AG04450 (cell line): ENCODE measurements at regions not wholly inside any gene's neighbourhood (a gene's known extent, or its start where the extent isn't known, plus 50 kb on each side); places are given as distances from the start of the nearest gene placed in this dataset.

Source experiments
- CTCF ChIA-PET: fragments of 300-600, 350-600 bp; formaldehyde crosslinking; extraction: SDS; loops from one replicate; lab custom pipeline; 2022; ENCODE audit warnings: antibody characterized with exemption, inconsistent platforms; lab: Charles Lee
- POLR2A ChIA-PET: fragments of 350-600 bp; formaldehyde crosslinking; extraction: SDS; loops from one replicate; lab custom pipeline; 2021; ENCODE audit warnings: antibody characterized with exemption, inconsistent platforms; lab: Yijun Ruan, JAX
- DNase-seq: peaks from one replicate; pipeline ENCODE4 v3.0.0-alpha.2; 2011; ENCODE audit warnings: low read depth, low spot score
- H3K27ac ChIP-seq: one replicate; pipeline ENCODE4 v1.5.1; 2012; ENCODE audit warnings: low read depth, low read length, control low read depth
- H3K27me3 ChIP-seq: one replicate; pipeline ENCODE4 v1.6.0; 2012; ENCODE audit warnings: low read length; ENCODE audit not compliant: control insufficient read depth, insufficient read depth
- H3K4me3 ChIP-seq: 2 replicates; pipeline ENCODE4 v1.5.1; 2011; ENCODE audit warnings: mild to moderate bottlenecking, low read depth, low read length, control low read depth
- H3K9me3 ChIP-seq: 2 replicates; pipeline ENCODE4 v1.5.1; 2012; ENCODE audit warnings: low read length; ENCODE audit not compliant: control insufficient read depth, insufficient read depth
- TF ChIP-seq, protein P1 (sequence below): IDR thresholded peaks from 2 replicates; pipeline ENCODE4 v1.5.1; 2011; ENCODE audit warnings: low read depth, low read length, control low read depth, inconsistent platforms

- ChIA-PET CTCF (no interaction called here), POLR2A (no interaction called here)
- TF ChIP-seq, protein P1, sequence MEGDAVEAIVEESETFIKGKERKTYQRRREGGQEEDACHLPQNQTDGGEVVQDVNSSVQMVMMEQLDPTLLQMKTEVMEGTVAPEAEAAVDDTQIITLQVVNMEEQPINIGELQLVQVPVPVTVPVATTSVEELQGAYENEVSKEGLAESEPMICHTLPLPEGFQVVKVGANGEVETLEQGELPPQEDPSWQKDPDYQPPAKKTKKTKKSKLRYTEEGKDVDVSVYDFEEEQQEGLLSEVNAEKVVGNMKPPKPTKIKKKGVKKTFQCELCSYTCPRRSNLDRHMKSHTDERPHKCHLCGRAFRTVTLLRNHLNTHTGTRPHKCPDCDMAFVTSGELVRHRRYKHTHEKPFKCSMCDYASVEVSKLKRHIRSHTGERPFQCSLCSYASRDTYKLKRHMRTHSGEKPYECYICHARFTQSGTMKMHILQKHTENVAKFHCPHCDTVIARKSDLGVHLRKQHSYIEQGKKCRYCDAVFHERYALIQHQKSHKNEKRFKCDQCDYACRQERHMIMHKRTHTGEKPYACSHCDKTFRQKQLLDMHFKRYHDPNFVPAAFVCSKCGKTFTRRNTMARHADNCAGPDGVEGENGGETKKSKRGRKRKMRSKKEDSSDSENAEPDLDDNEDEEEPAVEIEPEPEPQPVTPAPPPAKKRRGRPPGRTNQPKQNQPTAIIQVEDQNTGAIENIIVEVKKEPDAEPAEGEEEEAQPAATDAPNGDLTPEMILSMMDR: no peak
- Histone ChIP-seq H3K27me3 (no peaks in the 10 kb centered on the region), H3K27ac (no peak overlapping the region), H3K9me3 (peaks cover 15% of the 10 kb centered on the region), H3K4me3 (no peak overlapping the region)
- DNase-seq: no peak
Observed at GRCh38 chr3:163951397-163951987, 1126.8 kb downstream of the SI start.

GRCh38 chr3:163946785-163947184 lies 1131.5 kb downstream of the SI start:
- Histone ChIP-seq H3K27ac (no peak overlapping the region), H3K27me3 (no peaks in the 10 kb centered on the region), H3K9me3 (no peaks in the 10 kb centered on the region), H3K4me3 (no peak overlapping the region)
- ChIA-PET CTCF (no interaction called here), POLR2A (no interaction called here)
- TF ChIP-seq, protein P1: no peak
- no peak for DNase-seq

DNA sequence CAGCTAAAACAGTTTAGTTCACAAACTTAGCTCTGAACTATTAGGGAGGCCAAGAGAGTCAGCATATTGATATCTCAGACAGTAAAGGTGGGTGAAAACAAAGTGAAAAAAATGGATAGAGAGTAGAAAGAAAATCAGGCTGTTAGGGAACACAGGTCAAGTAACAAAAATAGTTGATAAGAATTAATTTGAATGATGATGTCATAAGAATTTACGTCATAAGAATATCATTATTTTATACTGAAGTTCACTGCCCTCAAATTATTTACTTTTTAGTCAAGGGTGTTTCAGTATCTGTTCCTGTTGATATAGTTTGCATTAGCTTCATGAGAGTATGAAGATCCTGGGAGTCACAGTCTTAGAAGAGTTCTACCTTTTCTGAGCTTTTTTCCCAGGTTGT lies 1134.6 kb downstream of the SI start:
- POLR2A ChIA-PET: no interaction called here
- H3K4me3 ChIP-seq: no peak overlapping the region
- H3K27me3 ChIP-seq: no peaks in the 10 kb centered on the region
- CTCF ChIA-PET: no interaction called here
- TF ChIP-seq, protein P1: no peak
- H3K9me3 ChIP-seq: peaks cover 5% of the 10 kb centered on the region; the same call in 1 of the 2 replicates
- no peak for DNase-seq
- no peak overlapping the region for H3K27ac ChIP-seq

GRCh38 chr3:163939926-163940325 lies 1138.4 kb downstream of the SI start:
- ChIA-PET POLR2A (no interaction called here), CTCF (no interaction called here)
- Histone ChIP-seq H3K27ac (no peak overlapping the region), H3K27me3 (no peaks in the 10 kb centered on the region), H3K9me3 (peaks cover 9% of the 10 kb centered on the region; the same call in 1 of the 2 replicates), H3K4me3 (no peak overlapping the region)
- TF ChIP-seq, protein P1: no peak
- no peak for DNase-seq

GRCh38 chr3:163936543-163936942 lies 1141.8 kb downstream of the SI start:
- DNase-seq: no peak
- H3K4me3 ChIP-seq: no peak overlapping the region
- H3K9me3 ChIP-seq: peaks cover 12% of the 10 kb centered on the region; the same call in 1 of the 2 replicates
- CTCF ChIA-PET: interaction anchor here (0.6 kb wide), 1 partner anchor 1308 kb away, joined by 3 read pairs; no protein-coding TSS in a partner anchor
- no peaks in the 10 kb centered on the region for H3K27me3 ChIP-seq
- POLR2A ChIA-PET: no interaction called here
- TF ChIP-seq, protein P1: no peak
- H3K27ac ChIP-seq: no peak overlapping the region
